Lung (tissue), 11 donors: ENCODE measurements at regions not wholly inside any gene's neighbourhood (a gene's known extent, or its start where the extent isn't known, plus 50 kb on each side); places are given as distances from the start of the nearest gene placed in this dataset.
"Not testable (repeated sequence)": the region's sequence is repeated elsewhere in the genome, so short reads cannot be mapped to it uniquely, and the experiment has no call there.

Experiments used
- ATAC-seq: fragments of 200-7000 bp; cut with Tn5 transposase; one replicate; pipeline ENCODE4 v1.9.1; 2020; ENCODE audit warnings: moderate number of reproducible peaks; ENCODE audit not compliant: insufficient read depth, low FRiP score
- DNase-seq, 3 donors: peaks; one replicate each; pipeline ENCODE4 v3.0.0-alpha.2; 2013 to 2017
- H3K27ac ChIP-seq, 2 donors: one replicate each; pipeline ENCODE4 v1.5.1; 2013; ENCODE audit warnings: mild to moderate bottlenecking in 2 of 2, moderate library complexity in 2 of 2, control low read depth in 1 of 2, inconsistent platforms in 1 of 2, low read depth in 1 of 2, low read length in 1 of 2
- H3K27me3 ChIP-seq, 3 donors: one replicate each; pipeline ENCODE4 v1.5.1; 2013; ENCODE audit warnings: low read length in 2 of 3; ENCODE audit not compliant: control insufficient read depth in 3 of 3, insufficient read depth in 3 of 3
- H3K36me3 ChIP-seq, 4 donors: one replicate each; pipeline ENCODE4 v1.5.1; 2013; ENCODE audit warnings: low read length in 4 of 4, mild to moderate bottlenecking in 1 of 4, moderate library complexity in 1 of 4; ENCODE audit not compliant: control insufficient read depth in 4 of 4, insufficient read depth in 4 of 4
- H3K4me1 ChIP-seq, 5 donors: one replicate each; pipeline ENCODE4 v1.5.1; 2013; ENCODE audit warnings: low read length in 5 of 5, mild to moderate bottlenecking in 2 of 5, moderate library complexity in 1 of 5; ENCODE audit not compliant: control insufficient read depth in 5 of 5, insufficient read depth in 5 of 5
- H3K4me3 ChIP-seq: one replicate; pipeline ENCODE4 v1.5.1; 2013; ENCODE audit warnings: mild to moderate bottlenecking, control low read depth, moderate library complexity
- H3K9ac ChIP-seq, 2 donors: one replicate each; pipeline ENCODE4 v1.5.1; 2013; ENCODE audit warnings: low read length in 2 of 2, control low read depth in 1 of 2; ENCODE audit not compliant: insufficient read depth in 1 of 2
- H3K9me3 ChIP-seq, 4 donors: one replicate each; pipeline ENCODE4 v1.5.1; 2013; ENCODE audit warnings: low read length in 3 of 4, mild to moderate bottlenecking in 1 of 4, moderate library complexity in 1 of 4; ENCODE audit not compliant: control insufficient read depth in 4 of 4, insufficient read depth in 3 of 4
- CTCF ChIP-seq: IDR thresholded peaks from 2 replicates; pipeline ENCODE4 v1.5.1; 2012; ENCODE audit warnings: mild to moderate bottlenecking; ENCODE audit errors: control extremely low read depth, extremely low read depth
- WGBS, 2 donors: extraction: QIAGEN DNeasy Blood & Tissue Kit; methylation state at CpG; one replicate each; pipeline ENCODE4 v1.1.7; 2013; 5-methylcytosine and 5-hydroxymethylcytosine counted together
- donor health status: control.
- donor health status: control.
- donor health status: Bipolar disorder and iron deficiency.
- donor health status: healthy.
- donor health status: DM: yes; HTN: yes; CAD: no.

GRCh38 chr17:77632619-77633018 is 325.9 kb upstream of the TNRC6C start:
- WGBS, 2 donors = 89 to 94% methylated on average over 6 of the region's 6 CpGs

GRCh38 chr17:77634710-77635109 is 323.8 kb upstream of the TNRC6C start:
- H3K4me3 ChIP-seq = no peak overlapping the region
- peaks cover 0 to 7% (median 0%) of the 10 kb centered on the region in 4 donors for H3K9me3 ChIP-seq
- H3K27me3 ChIP-seq = peaks cover 0 to 16% (median 9%) of the 10 kb centered on the region in 3 donors
- 58 to 77% methylated on average over 4 of the region's 4 CpGs for WGBS, 2 donors
- H3K9ac ChIP-seq = no peak overlapping the region
- no peak for TF ChIP-seq CTCF
- H3K4me1 ChIP-seq = no peaks in the 10 kb centered on the region
- DNase-seq (peak in 1 of 3 donors; percentile 16), ATAC-seq (no peak)
- no peaks in the 10 kb centered on the region for H3K36me3 ChIP-seq
- no peak overlapping the region for H3K27ac ChIP-seq

More at GRCh38 chr17:77632619-77633018, 325.9 kb upstream of the TNRC6C start:
- ATAC-seq = no peak
- H3K4me3 ChIP-seq = no peak overlapping the region
- H3K9me3 ChIP-seq = peaks cover 0 to 8% (median 0%) of the 10 kb centered on the region in 4 donors
- no peaks in the 10 kb centered on the region for H3K36me3 ChIP-seq
- DNase-seq = no peak
- H3K4me1 ChIP-seq = no peaks in the 10 kb centered on the region
- H3K27me3 ChIP-seq = peaks cover 0 to under 1% (median 0%) of the 10 kb centered on the region in 3 donors
- TF ChIP-seq CTCF = no peak
- H3K9ac ChIP-seq = no peak overlapping the region
- H3K27ac ChIP-seq = no peak overlapping the region

GRCh38 chr17:77635176-77635575 is 323.3 kb upstream of the TNRC6C start:
- ATAC-seq = no peak
- no peaks in the 10 kb centered on the region for H3K36me3 ChIP-seq
- no peak for DNase-seq
- H3K9me3 ChIP-seq = peaks cover 0 to 7% (median 0%) of the 10 kb centered on the region in 4 donors
- no peak for TF ChIP-seq CTCF
- H3K27ac ChIP-seq = no peak overlapping the region
- no peak overlapping the region for H3K9ac ChIP-seq
- 89% methylated on average over 4 of the region's 4 CpGs for WGBS, 2 donors
- H3K4me1 ChIP-seq = no peaks in the 10 kb centered on the region
- peaks cover 0 to 17% (median 9%) of the 10 kb centered on the region in 3 donors for H3K27me3 ChIP-seq
- no peak overlapping the region for H3K4me3 ChIP-seq

- not testable (repeated sequence) for H3K27ac ChIP-seq, H3K9me3 ChIP-seq, DNase-seq, H3K9ac ChIP-seq, H3K36me3 ChIP-seq, ATAC-seq, H3K4me3 ChIP-seq, H3K4me1 ChIP-seq
- H3K27me3 ChIP-seq = peaks cover 0 to 19% (median 9%) of the 10 kb centered on the region in 3 donors
- WGBS, 2 donors = 62 to 88% methylated on average over 3 of the region's 3 CpGs
These were observed 322.7 kb upstream of the TNRC6C start for GRCh38 chr17:77635785-77636184.
